Liver (tissue), 8 donors: ENCODE measurements at regions not wholly inside any gene's neighbourhood (a gene's known extent, or its start where the extent isn't known, plus 50 kb on each side); places are given as distances from the start of the nearest gene placed in this dataset.

Experiments
- DNase-seq: peaks from one replicate; pipeline ENCODE4 v3.0.0-alpha.2; 2017; ENCODE audit warnings: low spot score
- H3K27ac ChIP-seq, 2 donors: one replicate each; pipeline ENCODE4 v1.7.0; 2013; ENCODE audit warnings: inconsistent platforms in 2 of 2, low read length in 2 of 2, control low read depth in 1 of 2, low read depth in 1 of 2, mild to moderate bottlenecking in 1 of 2
- H3K27me3 ChIP-seq, 4 donors: one replicate each; pipeline versions ENCODE4 v1.6.1 to v1.7.0; 2013; ENCODE audit warnings: low read length in 3 of 4, inconsistent platforms in 1 of 4, mild to moderate bottlenecking in 1 of 4, moderate library complexity in 1 of 4; ENCODE audit not compliant: control insufficient read depth in 4 of 4, insufficient read depth in 4 of 4
- H3K36me3 ChIP-seq, 4 donors: one replicate each; pipeline versions ENCODE4 v1.6.1 to v1.7.0; 2013; ENCODE audit warnings: low read length in 3 of 4, mild to moderate bottlenecking in 3 of 4, low read depth in 1 of 4, moderate library complexity in 1 of 4; ENCODE audit not compliant: control insufficient read depth in 4 of 4, insufficient read depth in 3 of 4
- H3K4me1 ChIP-seq, 4 donors: one replicate each; pipeline versions ENCODE4 v1.6.1 to v1.7.0; 2013; ENCODE audit warnings: low read length in 3 of 4, mild to moderate bottlenecking in 3 of 4, moderate library complexity in 1 of 4; ENCODE audit not compliant: control insufficient read depth in 4 of 4, insufficient read depth in 4 of 4
- H3K4me3 ChIP-seq, 3 donors: one replicate each; pipeline versions ENCODE4 v1.6.1 to v1.7.0; 2013; ENCODE audit warnings: low read length in 3 of 3, control low read depth in 1 of 3, low read depth in 1 of 3, mild to moderate bottlenecking in 1 of 3
- H3K9ac ChIP-seq, 2 donors: one replicate each; pipeline ENCODE4 v1.7.0; 2013; ENCODE audit warnings: low read length in 2 of 2, mild to moderate bottlenecking in 2 of 2, moderate library complexity in 2 of 2, control low read depth in 1 of 2, low read depth in 1 of 2
- H3K9me3 ChIP-seq, 4 donors: one replicate each; pipeline versions ENCODE4 v1.6.1 to v1.7.0; 2013; ENCODE audit warnings: low read length in 3 of 4; ENCODE audit not compliant: control insufficient read depth in 4 of 4
- CTCF ChIP-seq: fragments of 150-350 bp; IDR thresholded peaks from 2 replicates; pipeline ENCODE4 v1.5.1; 2017; ENCODE audit warnings: improper control_type of control experiment, low read depth, low read length; ENCODE audit not compliant: missing input control
- EGR1 ChIP-seq, 2 donors: IDR thresholded peaks; 2 replicates each; pipeline ENCODE4 v1.6.1; 2016 to 2018; ENCODE audit warnings: antibody characterized with exemption in 2 of 2, low read depth in 2 of 2
- FOXA1 ChIP-seq: IDR thresholded peaks from 2 replicates; pipeline ENCODE4 v1.6.1; 2016; ENCODE audit warnings: antibody characterized with exemption
- FOXA2 ChIP-seq: IDR thresholded peaks from 2 replicates; pipeline ENCODE4 v1.6.1; 2016; ENCODE audit warnings: antibody characterized with exemption
- GABPA ChIP-seq, 2 donors: IDR thresholded peaks in 1 of 2; conservative IDR thresholded peaks in 1 of 2; 2 replicates each; pipeline ENCODE4 v1.6.1; 2016; ENCODE audit warnings: antibody characterized with exemption in 2 of 2, mild to moderate bottlenecking in 1 of 2, moderate library complexity in 1 of 2
- HNF4G ChIP-seq: IDR thresholded peaks from 2 replicates; pipeline ENCODE4 v1.6.1; 2016; ENCODE audit warnings: antibody characterized with exemption
- JUND ChIP-seq, 2 donors: IDR thresholded peaks; 2 replicates each; pipeline ENCODE4 v1.6.1; 2016; ENCODE audit warnings: antibody characterized with exemption in 2 of 2
- NR2F2 ChIP-seq: IDR thresholded peaks from 2 replicates; pipeline ENCODE4 v1.6.1; 2016; ENCODE audit warnings: antibody characterized with exemption
- RAD21 ChIP-seq, 2 donors: IDR thresholded peaks; 2 replicates each; pipeline ENCODE4 v1.6.1; 2016; ENCODE audit warnings: antibody characterized with exemption in 2 of 2, mild to moderate bottlenecking in 2 of 2
- REST ChIP-seq: IDR thresholded peaks from 2 replicates; pipeline ENCODE4 v1.6.1; 2016; ENCODE audit warnings: antibody characterized with exemption, mild to moderate bottlenecking
- RXRA ChIP-seq, 2 donors: IDR thresholded peaks; 2 replicates each; pipeline ENCODE4 v1.6.1; 2017 to 2018; ENCODE audit warnings: antibody characterized with exemption in 2 of 2, mild to moderate bottlenecking in 1 of 2
- WGBS: extraction: QIAGEN DNeasy Blood & Tissue Kit; methylation state at CpG from one replicate; pipeline ENCODE4 v1.1.7; 2013; 5-methylcytosine and 5-hydroxymethylcytosine counted together
- TF ChIP-seq, protein P1 (sequence below): IDR thresholded peaks from 2 replicates; pipeline ENCODE4 v1.6.1; 2016; ENCODE audit warnings: antibody characterized with exemption
- donor health status: healthy.
- donor health status: healthy.
- donor health status: healthy.
- donor health status: healthy.
- donor health status: healthy.

DNA sequence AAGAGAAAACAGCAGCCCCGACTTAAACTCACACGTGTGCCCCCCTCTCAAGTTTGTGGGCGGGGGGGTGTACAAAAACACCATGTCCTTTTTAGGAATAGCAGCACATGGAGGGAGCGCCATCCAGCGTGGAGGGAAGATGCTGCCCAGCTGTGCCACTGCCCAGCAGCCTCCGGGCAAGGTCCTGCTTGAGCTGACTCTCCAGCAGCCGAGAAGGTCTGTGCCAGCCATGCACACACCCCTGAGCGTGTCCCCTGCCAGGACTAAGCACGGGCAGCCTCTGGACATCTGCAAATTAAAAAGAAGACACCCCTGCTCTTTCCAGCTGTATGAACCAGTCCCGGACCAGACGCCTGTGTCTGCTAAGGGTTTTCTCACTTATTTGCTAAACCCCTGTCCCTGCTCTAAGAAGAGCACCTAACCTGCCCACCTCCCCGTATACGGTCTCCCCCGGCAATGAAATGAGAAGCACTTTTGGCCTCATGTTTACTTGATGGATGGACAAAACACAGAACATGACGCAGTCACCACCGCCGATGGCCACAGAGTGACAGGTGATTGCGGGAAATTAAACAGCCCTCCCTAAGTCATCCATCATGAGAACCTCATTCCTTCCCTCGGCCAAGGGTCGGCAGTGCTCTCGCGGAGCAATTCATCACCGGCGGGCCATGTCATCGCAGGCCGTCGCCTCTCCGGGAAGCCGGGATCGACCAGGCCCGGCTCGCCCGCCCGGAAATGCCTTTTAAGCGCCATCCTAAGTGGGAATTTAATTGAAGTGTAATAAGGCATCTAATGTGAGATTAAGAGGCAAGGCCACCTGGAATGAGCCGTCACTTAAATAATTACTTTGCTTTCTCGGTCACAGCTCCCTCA is 96.9 kb downstream of the OLFM1 start:
- H3K9ac ChIP-seq: no peak overlapping the region
- H3K4me3 ChIP-seq: no peak overlapping the region
- no peaks in the 10 kb centered on the region for H3K36me3 ChIP-seq
- H3K27me3 ChIP-seq: peaks cover 0 to 3% (median 0%) of the 10 kb centered on the region in 4 donors
- H3K9me3 ChIP-seq: no peaks in the 10 kb centered on the region
- TF ChIP-seq GABPA (IDR thresholded peaks at IDR 0.05 in 1 of 2, conservative IDR thresholded peaks at IDR 0.05 in 1 of 2) (no peak), CTCF (no peak), EGR1 (IDR thresholded peaks at IDR 0.05; ENCODE audit: low read depth in 2 of 2) (no peak), FOXA1 (no peak), REST (no peak), RAD21 (IDR thresholded peaks at IDR 0.05) (no peak), JUND (IDR thresholded peaks at IDR 0.05) (no peak)
- TF ChIP-seq, protein P1, sequence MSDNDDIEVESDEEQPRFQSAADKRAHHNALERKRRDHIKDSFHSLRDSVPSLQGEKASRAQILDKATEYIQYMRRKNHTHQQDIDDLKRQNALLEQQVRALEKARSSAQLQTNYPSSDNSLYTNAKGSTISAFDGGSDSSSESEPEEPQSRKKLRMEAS: no peak
- no peak for DNase-seq
- no peaks in the 10 kb centered on the region for H3K4me1 ChIP-seq
- 60% methylated on average over 37 of the region's 37 CpGs for WGBS
- H3K27ac ChIP-seq: no peak overlapping the region

DNA sequence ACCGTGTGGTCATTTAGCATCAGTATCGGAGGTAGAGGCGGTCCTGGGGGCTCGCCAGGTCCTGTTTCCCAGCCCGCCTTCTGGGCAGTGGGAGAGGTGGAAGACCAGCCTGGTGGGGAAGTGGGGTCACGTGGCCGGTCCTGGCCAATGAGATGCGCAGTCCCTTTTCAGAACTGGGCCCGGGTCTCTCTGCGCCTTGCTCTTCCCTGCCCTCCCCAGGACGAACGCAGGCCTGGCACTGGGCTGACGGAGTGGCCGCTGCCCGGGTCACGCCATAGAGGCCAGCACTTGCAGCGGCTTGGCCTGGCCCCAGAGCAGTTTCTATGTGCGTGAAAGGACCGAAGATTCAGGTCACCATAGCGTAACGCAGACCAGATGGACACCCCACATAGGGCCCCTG is 97.6 kb downstream of the OLFM1 start:
- no peak for DNase-seq
- H3K27ac ChIP-seq: no peak overlapping the region
- H3K36me3 ChIP-seq: no peaks in the 10 kb centered on the region
- H3K4me3 ChIP-seq: no peak overlapping the region
- H3K27me3 ChIP-seq: peaks cover 0 to 3% (median 0%) of the 10 kb centered on the region in 4 donors
- no peaks in the 10 kb centered on the region for H3K4me1 ChIP-seq
- H3K9ac ChIP-seq: no peak overlapping the region
- WGBS: 84% methylated on average over 21 of the region's 21 CpGs
- H3K9me3 ChIP-seq: no peaks in the 10 kb centered on the region
- TF ChIP-seq GABPA (IDR thresholded peaks at IDR 0.05 in 1 of 2, conservative IDR thresholded peaks at IDR 0.05 in 1 of 2) (no peak), JUND (IDR thresholded peaks at IDR 0.05) (no peak), RXRA (IDR thresholded peaks at IDR 0.05) (no peak), NR2F2 (no peak), FOXA2 (no peak), HNF4G (no peak)
